Transverse colon (tissue), 4 donors: ENCODE measurements at regions not wholly inside any gene's neighbourhood (a gene's known extent, or its start where the extent isn't known, plus 50 kb on each side); places are given as distances from the start of the nearest gene placed in this dataset.

Experiments used
- POLR2AphosphoS5 ChIP-seq, 3 donors: sonication (generic); formaldehyde crosslinking; IDR thresholded peaks; one replicate each; pipeline ENCODE4 v1.6.1; 2016; ENCODE audit warnings: antibody characterized with exemption in 3 of 3
- TF ChIP-seq, protein P1 (sequence below), 5 experiments: fragments of 200-600 bp in 3 of 5; fragments of 450-650 bp in 2 of 5; sonication (generic) in 3 of 5; IDR thresholded peaks; 1 replicate in 2 of 5; 2 replicates in 3 of 5; pipeline ENCODE4 v1.5.1; 2016 to 2017; ENCODE audit warnings: antibody characterized with exemption in 5 of 5, inconsistent platforms in 3 of 5, mild to moderate bottlenecking in 2 of 5, moderate library complexity in 1 of 5

DNA sequence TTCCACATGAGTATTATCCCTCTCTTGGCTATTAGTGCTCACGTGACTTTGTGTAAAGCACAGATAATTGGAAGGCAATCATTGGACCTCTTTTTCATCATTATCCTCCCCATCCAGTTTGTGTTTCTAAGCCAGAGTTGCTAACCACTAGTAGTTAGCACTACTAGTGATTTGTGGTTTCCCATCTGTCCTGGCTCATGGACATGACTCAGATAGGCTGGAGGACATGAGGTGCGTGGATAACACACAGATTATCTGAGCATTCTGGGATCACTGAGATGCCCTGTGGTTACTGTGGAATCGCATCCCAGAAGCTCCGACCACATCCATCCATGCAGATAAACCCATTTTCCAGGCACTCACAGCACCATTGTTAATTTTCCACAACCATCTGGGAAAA is 123.8 kb upstream of the NAA20 start:
- TF ChIP-seq POLR2AphosphoS5 (IDR thresholded peaks at IDR 0.05) = no peak
- TF ChIP-seq, protein P1, sequence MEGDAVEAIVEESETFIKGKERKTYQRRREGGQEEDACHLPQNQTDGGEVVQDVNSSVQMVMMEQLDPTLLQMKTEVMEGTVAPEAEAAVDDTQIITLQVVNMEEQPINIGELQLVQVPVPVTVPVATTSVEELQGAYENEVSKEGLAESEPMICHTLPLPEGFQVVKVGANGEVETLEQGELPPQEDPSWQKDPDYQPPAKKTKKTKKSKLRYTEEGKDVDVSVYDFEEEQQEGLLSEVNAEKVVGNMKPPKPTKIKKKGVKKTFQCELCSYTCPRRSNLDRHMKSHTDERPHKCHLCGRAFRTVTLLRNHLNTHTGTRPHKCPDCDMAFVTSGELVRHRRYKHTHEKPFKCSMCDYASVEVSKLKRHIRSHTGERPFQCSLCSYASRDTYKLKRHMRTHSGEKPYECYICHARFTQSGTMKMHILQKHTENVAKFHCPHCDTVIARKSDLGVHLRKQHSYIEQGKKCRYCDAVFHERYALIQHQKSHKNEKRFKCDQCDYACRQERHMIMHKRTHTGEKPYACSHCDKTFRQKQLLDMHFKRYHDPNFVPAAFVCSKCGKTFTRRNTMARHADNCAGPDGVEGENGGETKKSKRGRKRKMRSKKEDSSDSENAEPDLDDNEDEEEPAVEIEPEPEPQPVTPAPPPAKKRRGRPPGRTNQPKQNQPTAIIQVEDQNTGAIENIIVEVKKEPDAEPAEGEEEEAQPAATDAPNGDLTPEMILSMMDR (IDR thresholded peaks at IDR 0.05) = no peak
